GM21786 (cell line): ENCODE measurements at regions not wholly inside any gene's neighbourhood (a gene's known extent, or its start where the extent isn't known, plus 50 kb on each side); places are given as distances from the start of the nearest gene placed in this dataset.

Experiments used
- ATAC-seq: cut with Tn5 transposase; IDR thresholded peaks from one replicate; pipeline ENCODE4 v1.9.1; 2021; ENCODE audit not compliant: unreplicated experiment

DNA sequence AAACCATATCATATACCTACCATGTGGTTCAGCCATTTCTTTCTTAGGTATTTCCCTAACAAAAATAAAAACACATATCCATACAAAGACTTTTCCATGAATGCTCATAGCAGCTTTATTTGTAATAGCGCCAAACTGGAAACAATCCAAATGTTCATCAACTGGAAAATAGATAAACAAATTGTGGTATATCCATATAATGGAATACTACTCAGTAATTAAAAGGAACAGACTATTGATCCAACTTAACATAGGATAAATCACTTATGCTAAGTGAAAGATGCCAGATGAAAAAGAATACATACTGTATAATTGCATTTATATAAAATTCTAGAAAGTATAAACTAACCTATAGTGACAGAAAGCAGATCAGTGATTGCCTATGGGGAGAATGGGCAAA is 323.3 kb downstream of the BUD13 start:
- no peak for ATAC-seq

DNA sequence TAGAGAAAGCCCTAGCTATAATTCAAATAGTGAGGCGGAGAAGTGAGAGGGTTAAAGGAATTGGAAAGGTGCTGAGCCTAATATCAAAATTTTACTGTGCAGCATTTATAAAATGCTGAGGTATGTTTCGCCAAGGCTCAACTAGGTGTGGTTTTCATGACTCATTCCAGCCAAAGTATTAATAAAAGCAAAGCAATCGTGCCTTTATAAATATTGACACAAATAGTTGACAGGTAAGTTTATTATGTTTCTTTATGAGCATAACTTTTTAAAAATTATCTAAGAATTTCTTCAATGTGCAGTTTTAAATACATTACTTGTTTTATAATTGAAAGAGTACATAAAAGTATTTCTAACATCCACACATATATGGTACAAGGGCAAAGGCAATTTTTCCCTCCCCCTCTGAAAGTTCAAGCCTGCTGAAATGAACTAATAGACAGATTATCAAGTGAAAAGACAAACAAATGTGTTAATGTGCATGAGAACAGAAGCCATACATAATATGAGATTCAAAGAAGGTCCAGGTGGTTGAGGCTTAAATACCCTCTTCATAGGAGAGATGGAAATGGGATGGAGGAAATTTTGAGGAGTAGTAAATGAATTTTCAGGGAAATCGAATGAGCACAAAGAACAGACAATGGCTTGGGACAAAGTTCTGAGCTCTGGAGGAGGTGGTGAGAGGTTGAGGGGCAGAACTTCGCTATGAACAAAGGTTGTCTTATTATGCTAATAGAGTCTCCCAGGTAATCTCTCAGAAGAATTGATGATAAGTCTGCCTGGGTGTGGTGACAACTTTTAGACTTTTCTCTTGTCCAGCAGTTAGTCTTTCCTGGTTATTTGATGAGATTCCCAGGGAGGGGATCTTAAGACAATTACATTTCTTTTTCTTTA is 326.5 kb downstream of the BUD13 start:
- ATAC-seq, result no peak

DNA sequence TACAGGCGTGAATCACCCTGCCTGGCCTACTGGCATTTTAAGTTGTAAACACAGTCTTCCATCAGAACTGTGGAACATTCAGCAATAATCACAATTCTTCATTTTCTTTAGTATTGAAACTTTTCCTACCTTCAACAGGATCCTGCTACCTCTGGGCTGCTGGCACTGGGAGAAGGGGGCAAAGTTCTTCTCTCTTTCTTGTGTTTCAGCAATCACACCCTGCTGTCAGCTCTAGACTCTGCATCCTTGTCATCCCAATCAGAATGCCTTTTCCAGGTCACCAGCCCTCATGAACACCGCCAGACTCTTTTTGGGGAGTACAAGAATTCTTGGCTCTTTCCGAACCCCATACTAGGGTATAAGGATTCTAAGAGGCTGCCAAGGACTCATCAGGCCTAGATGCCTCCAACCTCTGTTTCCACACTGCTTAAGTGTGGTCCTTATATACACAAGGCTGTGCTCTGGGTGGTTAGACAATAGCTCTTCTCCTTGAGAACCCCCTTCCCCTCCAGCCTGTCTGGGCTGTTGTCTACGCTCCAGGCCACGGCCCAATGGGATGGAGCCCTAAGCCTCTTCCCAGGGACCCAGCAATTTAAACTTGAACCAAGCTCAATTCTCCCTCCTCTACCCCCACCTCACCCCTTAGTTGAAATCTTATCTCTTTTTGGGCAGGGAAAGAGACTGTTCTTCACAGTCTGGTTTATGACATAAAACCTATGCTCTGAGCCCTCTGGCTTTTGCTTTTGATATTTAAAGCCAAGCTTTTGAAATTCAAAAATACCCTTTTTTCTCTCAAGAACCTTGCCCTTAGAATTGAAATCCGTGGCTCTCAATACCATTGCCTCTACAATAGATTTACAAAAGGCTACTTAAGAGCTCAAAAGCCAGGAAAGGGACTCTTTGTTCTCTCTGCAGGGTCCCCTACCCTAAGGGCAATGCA is 327.4 kb downstream of the BUD13 start:
- no peak for ATAC-seq

DNA sequence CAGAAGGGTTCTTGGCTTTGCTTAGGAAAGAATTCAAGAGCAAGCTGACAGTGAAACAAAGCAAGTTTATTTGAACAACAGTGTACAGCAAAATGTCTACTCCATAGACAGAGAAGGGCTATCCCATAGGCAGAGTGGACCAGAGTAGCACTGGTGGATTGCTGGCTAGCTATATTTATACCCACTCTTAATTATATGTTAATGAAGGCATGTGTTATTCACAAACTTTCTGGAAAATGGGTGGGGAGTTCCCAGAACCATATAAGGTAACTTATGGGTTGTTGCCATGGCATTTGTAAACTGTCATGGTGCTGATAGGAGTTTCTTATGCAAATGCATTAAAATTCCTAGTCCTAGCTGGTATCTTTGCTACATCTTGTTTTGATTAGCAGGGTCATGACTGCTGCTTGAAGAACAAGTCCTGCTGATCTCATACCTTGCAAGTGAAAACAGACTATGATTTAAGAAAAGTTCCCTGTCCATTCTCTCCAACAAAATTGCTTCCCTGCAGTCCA is 330.5 kb downstream of the BUD13 start:
- no peak for ATAC-seq

DNA sequence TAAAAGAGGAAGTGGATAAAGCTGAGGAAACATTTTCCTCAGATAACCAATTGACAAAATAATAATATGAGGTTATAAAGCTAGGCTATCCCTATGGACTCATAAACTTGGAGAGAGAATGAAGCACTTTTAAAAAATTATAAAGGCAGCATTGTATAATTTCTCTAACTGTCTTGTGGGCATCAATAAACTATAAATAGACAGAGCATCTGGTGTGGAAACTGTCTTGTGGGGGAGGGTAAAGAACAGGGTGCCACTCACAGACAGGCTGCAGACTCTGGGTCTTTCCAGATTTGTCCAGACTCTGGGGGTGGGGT is 333.5 kb downstream of the BUD13 start:
- ATAC-seq, result no peak

DNA sequence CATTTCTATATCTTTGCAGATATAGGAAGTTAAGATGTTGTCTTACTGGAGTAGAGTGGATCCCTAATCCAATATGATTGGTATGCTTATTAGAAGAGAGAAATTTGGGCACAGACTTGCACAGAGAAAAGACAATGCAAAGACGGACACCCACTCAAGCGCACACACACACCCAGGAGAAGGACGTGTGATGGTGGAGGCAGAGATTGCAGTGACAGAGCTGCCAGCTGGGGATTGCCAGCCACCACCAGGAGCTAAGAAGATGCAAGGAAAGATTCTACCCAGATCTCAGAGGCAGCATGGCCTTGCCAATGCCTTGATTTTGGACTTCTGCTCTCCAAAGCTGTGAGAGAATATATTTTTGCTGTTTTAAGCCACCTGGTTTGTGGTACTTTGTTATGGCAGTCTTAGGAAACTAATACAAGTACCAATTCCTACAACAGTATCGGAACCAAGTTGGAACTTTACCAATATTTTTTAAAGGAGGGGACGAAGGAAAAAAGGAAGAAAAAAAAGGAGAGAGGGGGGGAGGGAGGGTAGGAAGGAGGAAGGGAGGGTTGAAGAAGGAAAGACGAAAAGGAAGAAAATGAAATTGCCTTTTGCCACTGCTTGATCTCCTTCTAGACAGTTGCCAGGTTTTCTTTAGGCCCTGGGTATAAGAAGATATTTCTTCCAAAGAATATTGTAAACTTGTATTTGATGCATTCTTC is 334.0 kb downstream of the BUD13 start:
- ATAC-seq, result no peak

DNA sequence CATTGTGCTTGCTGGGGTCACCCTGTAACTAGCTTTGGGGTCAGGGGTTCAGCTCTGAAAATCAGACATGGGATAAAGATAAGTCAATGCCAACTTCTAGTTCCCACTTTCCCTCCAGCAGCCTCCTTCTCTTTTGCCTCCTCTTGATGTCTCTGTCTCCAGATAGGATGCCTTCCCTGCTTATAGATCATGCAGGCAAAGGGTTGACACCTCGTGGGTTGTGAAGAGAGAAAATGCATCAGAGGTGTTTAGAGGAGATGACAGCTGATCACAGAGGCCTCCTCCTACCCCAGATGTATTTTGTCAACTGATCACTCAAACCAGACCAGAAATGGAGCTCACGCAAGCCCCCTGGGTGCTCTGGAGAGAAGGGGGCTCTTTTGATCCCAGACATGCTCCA is 337.8 kb downstream of the BUD13 start:
- no peak for ATAC-seq

- no peak for ATAC-seq
These were observed 340.5 kb downstream of the BUD13 start for GRCh38 chr11:116432301-116432700.

DNA sequence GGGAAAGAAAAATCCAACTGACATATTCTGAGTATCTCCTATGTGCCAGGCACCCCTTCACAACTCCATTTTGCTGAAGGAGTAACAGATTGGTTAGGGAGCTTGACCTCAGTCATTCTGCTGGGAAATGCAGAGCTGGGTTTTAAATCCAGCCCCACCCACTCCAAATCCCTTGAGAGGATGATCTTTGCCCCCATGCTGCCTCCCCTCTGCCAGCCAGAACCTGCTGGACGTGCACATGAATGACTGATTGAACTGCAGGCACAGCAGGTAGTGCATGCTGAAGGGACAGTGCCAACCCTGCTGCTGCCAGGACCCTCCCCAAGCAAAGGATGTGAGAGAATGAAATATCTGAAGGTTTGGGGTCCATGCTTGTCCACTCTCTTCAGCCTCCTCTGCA is 340.9 kb downstream of the BUD13 start:
- ATAC-seq, result no peak

DNA sequence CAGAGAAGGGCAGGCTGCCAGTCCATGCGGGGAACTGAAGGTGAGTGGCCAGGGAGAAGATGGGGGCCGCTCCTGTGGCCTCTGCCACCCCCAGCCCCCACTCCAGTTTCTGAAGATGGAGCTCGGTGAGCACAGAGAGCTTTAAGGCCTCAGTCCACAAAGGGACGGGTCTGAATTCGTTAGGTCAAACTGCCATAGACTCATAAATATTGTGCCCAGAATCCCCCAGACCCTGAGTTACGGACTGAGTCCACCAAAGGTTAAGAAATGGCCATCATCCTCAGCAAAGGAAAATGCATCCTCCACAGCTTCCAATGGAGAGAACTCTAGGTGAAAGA is 344.2 kb downstream of the BUD13 start:
- ATAC-seq, result no peak

DNA sequence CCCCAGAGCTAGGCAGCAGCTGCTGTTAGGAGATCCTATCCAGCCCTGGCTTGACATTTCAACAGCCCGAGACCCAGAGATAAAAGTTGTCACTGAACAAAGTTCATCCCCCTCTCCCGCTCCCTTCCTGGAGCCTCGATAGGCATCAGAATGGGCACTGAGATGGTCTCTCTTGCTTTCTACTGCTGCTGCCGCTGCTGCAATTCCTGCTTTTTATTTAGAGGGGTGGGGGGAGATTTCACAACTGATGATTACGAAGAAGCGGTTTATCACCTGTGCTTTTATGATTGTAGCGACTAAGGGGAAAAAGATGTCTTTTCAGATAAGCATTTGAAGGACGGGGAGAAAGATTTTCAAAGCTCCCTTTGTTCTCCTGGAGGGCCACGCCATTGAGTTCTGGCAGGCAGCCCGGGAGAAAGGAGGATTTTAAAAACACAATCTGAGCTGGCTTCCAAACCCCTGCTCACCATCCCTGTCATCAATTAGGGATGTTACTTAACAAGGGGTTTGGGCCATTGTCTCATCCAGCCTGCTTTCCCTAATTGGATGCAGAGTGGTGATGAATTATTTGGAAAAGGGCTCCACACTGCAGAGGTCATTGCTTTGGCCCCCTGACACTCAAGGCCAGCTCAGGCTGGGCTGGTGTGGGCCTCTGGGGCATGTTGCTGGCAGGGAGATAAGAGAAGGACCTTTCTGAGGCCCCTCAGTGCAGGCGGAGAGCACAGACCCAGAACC is 344.7 kb downstream of the BUD13 start:
- ATAC-seq, result no peak

- no peak for ATAC-seq
These were observed 345.4 kb downstream of the BUD13 start for GRCh38 chr11:116427337-116427902.

DNA sequence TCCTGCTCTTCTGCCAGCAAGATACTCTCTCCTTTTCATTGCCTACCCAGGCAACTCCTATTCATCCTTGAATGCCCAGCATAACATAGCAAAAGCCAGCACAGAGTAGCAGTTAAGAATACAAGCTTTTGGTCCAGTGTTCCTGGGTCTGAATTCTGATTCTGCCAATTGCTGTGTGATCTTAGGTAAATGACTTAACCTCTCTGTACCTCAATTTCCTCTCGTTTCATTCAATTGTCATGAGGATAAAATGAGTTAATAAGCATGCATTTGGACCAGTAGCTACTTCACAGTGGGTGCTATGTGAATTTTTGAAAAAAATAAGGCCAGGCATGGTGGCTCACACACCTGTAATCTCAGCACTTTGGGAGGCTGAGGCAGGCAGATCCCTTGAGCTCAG is 346.0 kb downstream of the BUD13 start:
- ATAC-seq, result no peak

- ATAC-seq, result no peak
These were observed 348.0 kb downstream of the BUD13 start for GRCh38 chr11:116424615-116425261.

GRCh38 chr11:116422956-116423600 is 349.7 kb downstream of the BUD13 start:
- no peak for ATAC-seq

DNA sequence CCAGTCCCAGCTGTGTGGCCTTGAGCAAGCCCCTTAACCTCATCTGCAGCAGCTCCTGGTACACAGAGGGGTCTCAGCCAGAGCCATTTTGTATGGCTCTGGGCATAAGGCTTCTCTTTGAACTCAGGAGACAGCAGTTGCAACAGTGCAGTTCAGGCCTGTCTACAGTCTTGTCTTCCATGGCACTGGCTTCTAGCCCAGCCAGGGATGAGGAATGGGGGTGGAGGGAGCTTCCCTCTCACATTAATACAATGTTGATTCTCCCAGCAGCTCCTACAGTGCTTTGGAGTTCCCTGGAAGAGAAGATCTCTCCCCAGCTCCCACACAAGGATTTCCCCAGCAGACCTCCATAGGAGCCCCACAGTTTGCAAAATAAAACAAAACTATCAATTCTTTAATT is 350.2 kb downstream of the BUD13 start:
- no peak for ATAC-seq

DNA sequence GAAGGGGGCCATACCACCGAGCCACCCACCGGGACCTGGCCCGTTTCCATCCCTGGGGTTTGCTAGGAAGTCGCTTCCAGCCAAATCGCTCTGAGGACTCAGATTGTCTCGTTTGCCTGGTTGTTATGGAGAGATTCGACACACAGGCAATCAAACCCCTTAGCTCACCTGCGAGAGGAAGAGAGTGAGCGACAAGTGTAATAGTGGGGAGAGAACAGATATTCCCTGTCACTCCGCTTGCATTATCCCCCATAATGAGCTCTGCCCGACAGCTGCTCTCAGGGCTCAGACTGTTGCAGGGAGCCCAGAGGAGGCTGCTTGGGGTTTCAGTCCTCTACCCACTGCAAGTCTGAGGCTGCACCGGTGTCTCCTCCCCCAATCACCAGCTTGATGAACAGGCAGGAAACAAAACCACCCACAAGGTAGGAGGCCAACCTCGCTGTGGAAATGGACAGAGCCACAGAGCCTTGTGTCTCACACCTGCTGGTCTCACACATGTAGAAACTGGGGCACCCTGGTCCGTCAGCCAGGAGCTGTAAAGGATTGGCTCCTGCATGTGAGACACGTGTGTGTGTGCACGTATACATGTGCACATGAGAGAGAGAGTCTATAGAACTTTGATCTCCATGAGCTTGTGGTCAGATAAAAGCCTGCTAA is 351.1 kb downstream of the BUD13 start:
- ATAC-seq, result no peak

- no peak for ATAC-seq
These were observed 351.8 kb downstream of the BUD13 start for GRCh38 chr11:116420770-116421528.
